ENCODE measurements at regions not wholly inside any gene's neighbourhood (a gene's known extent, or its start where the extent isn't known, plus 50 kb on each side); places are given as distances from the start of the nearest gene placed in this dataset.

DNA sequence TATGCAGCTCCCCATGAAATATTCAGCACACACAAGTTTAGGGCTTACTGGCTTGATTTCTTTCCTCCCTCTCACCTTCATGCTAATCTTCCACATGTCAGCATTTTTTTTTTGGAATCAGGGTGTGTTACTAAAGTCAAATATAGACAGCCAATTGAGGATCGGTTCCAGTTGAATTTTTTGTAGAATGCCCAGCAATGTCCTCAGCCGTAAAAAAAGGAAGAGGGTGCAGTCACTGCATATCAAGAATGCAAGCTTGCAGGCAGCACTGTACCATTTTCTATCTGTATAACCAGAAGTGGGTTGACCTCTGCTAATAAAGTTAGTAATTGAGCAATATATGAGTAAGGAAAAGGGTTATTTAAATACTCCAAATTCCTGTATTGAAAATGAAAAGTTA, 51.4 kb upstream of the CHMP2B start:
- ATAC-seq (no peak), DNase-seq (no peak)
- 75% methylated on average over 2 of the region's 2 CpGs for WGBS
- intact Hi-C loops (cut with DNase I): no loop called here
- H3K27me3 ChIP-seq (ENCODE audit: control insufficient read depth, insufficient read depth): no peaks in the 10 kb centered on the region
- H3K4me1 ChIP-seq (ENCODE audit: control insufficient read depth, insufficient read depth, low read length): no peaks in the 10 kb centered on the region
- H3K27ac ChIP-seq (ENCODE audit: low read length): no peak overlapping the region
- H3K9me3 ChIP-seq (ENCODE audit: control insufficient read depth, low read length): no peaks in the 10 kb centered on the region
- no peak overlapping the region for H3K4me3 ChIP-seq (ENCODE audit: low read length)

DNA sequence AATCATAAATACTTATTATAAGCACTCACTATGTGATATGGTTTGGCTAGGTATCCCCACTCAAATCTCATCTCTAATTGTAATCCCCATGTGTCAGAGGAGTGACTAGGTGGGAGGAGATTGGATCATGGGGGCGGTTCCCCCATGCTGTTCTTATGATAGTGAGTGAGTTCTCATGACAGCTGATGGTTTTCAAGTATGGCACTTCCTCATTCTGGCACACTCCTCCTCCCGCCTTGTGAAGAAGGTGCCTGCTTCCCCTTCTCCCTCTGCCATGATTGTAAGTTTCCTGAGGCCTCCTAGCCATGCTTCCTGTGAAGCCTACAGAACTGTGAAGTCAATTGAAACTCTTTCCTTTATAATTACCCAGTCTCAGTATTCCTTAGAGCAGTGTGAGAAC, 53.3 kb upstream of the CHMP2B start:
- no peak overlapping the region for H3K4me3 ChIP-seq (ENCODE audit: low read length)
- H3K27me3 ChIP-seq (ENCODE audit: control insufficient read depth, insufficient read depth): no peaks in the 10 kb centered on the region
- H3K27ac ChIP-seq (ENCODE audit: low read length): no peak overlapping the region
- WGBS: 73% methylated on average over 2 of the region's 2 CpGs
- H3K4me1 ChIP-seq (ENCODE audit: control insufficient read depth, insufficient read depth, low read length): no peaks in the 10 kb centered on the region
- H3K9me3 ChIP-seq (ENCODE audit: control insufficient read depth, low read length): no peaks in the 10 kb centered on the region
- intact Hi-C loops (cut with DNase I): no loop called here
- DNase-seq (no peak), ATAC-seq (no peak)

DNA sequence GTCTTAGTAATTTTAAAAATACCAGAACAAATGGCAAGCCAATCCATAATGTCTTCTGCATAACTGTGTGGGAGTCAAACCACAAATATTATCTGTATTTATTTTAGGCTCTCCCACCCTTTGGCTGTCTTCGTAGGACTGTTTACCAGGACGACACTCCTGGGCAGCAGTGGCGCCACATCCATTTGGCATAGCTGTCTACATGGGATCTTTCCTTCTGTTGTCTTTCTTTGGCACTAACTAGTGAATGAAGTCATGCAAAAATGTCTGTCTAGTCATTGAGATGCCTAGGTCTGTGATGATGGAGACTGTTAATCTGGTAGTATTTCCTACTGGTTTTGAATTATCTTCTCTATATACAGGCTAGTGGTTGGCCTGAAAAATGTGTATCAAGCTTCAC, 54.0 kb upstream of the CHMP2B start:
- Histone ChIP-seq H3K4me1 (ENCODE audit: control insufficient read depth, insufficient read depth, low read length) (no peaks in the 10 kb centered on the region), H3K27me3 (ENCODE audit: control insufficient read depth, insufficient read depth) (no peaks in the 10 kb centered on the region), H3K9me3 (ENCODE audit: control insufficient read depth, low read length) (no peaks in the 10 kb centered on the region), H3K4me3 (ENCODE audit: low read length) (no peak overlapping the region), H3K27ac (ENCODE audit: low read length) (no peak overlapping the region)
- DNase-seq (no peak), ATAC-seq (no peak)
- WGBS: 68% methylated on average over 3 of the region's 3 CpGs
- intact Hi-C loops (cut with DNase I): no loop called here

DNA sequence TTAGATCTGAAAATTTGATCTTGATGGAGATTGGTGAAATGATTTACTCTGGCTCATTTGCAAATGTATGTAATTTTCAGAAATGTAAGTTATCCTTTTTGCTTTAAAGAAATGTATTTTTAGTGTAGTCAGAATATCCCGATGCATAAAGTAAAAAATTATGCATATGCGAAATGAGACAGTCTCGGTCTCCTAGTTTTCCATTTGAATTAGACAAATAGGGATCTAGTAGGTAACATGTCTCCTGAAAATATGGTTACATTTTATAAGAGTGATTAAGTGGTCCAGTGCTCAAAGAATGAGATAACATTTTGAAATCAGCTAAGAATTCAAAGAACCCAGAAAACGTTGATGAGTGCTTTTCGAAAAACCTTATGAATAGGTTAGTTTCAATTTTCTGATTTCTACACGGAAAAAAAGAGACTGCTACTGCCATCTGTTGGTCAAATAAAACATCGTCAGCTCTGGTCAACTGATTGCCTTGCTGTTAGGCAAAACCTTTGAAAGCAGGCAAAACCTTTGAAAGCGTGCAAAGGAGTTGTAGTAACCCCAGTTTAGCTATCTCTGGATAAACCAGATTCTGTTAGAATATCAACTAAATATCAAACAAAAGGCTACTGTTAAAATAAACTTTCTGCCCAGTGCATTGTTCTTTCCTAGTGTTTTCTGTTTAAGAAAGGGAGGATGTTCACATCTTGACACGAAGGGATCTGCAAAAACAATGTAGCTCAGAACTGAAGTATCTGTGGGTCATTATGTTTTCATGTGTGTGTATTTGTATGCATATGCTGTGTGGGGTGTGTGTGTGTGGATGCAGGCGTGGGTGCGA, 59.3 kb upstream of the CHMP2B start:
- 41% methylated on average over 11 of the region's 11 CpGs for WGBS
- H3K9me3 ChIP-seq (ENCODE audit: control insufficient read depth, low read length): no peaks in the 10 kb centered on the region
- intact Hi-C loops (cut with DNase I): loop anchor here (5.0 to 10.0 kb wide), 3 partner anchors 391 to 396 kb away; no protein-coding TSS in a partner anchor
- no peaks in the 10 kb centered on the region for H3K4me1 ChIP-seq (ENCODE audit: control insufficient read depth, insufficient read depth, low read length)
- DNase-seq: no peak
- H3K27ac ChIP-seq (ENCODE audit: low read length): no peak overlapping the region
- H3K27me3 ChIP-seq (ENCODE audit: control insufficient read depth, insufficient read depth): no peaks in the 10 kb centered on the region
- H3K4me3 ChIP-seq (ENCODE audit: low read length): peak overlapping the region; percentile 48
- ATAC-seq: no peak

DNA sequence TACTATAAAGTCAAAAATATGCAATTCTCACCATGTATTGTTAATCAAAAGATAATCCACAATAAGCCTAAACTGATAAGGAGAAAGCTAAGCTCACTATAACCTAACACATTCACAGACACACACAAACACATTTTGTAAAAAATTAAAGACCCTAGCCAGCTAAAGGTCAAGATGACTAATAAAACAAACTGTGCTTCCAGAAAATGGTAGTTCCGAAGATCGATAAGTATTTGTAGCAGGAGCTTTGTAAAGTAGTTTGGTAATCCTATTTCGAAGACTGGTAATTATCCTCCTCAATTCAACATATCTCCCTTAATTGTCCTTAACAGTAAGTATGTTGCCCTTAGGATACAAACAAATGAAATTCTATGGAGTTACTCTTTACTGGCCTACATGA, 62.9 kb upstream of the CHMP2B start:
- ATAC-seq: no peak
- DNase-seq: no peak
- Histone ChIP-seq H3K4me1 (ENCODE audit: control insufficient read depth, insufficient read depth, low read length) (no peaks in the 10 kb centered on the region), H3K4me3 (ENCODE audit: low read length) (no peak overlapping the region), H3K9me3 (ENCODE audit: control insufficient read depth, low read length) (no peaks in the 10 kb centered on the region), H3K27ac (ENCODE audit: low read length) (no peak overlapping the region), H3K27me3 (ENCODE audit: control insufficient read depth, insufficient read depth) (no peaks in the 10 kb centered on the region)
- intact Hi-C loops (cut with DNase I): loop anchor here in 1 of 4 donors (10.0 kb wide), 1 partner anchor 389 kb away; no protein-coding TSS in a partner anchor
- 93% methylated on average over 3 of the region's 3 CpGs for WGBS

DNA sequence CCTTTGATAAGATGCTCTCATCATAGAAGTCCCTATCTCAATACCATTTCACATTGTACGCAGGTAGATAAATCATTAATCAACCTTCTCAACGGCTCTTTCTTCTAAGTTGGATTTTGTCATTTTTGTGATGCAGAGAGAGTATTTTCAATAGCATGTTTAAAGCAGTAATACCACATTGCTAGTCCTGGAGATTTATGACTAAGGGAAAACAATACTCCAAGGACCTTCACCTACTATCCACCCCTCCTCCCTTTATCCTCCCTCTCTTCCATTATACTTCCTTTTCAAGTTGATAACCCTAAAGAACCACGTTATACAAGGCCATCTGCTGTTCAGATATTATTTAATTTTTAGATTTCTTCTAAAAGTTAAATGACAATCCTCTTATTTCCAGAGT, 65.3 kb upstream of the CHMP2B start:
- 72% methylated on average over 3 of the region's 3 CpGs for WGBS
- H3K4me3 ChIP-seq (ENCODE audit: low read length): no peak overlapping the region
- intact Hi-C loops (cut with DNase I): loop anchor here in 1 of 4 donors (10.0 kb wide), 1 partner anchor 387 kb away; no protein-coding TSS in a partner anchor
- DNase-seq: no peak
- H3K4me1 ChIP-seq (ENCODE audit: control insufficient read depth, insufficient read depth, low read length): no peaks in the 10 kb centered on the region
- H3K27ac ChIP-seq (ENCODE audit: low read length): no peak overlapping the region
- H3K27me3 ChIP-seq (ENCODE audit: control insufficient read depth, insufficient read depth): no peaks in the 10 kb centered on the region
- ATAC-seq: no peak
- H3K9me3 ChIP-seq (ENCODE audit: control insufficient read depth, low read length): no peaks in the 10 kb centered on the region

DNA sequence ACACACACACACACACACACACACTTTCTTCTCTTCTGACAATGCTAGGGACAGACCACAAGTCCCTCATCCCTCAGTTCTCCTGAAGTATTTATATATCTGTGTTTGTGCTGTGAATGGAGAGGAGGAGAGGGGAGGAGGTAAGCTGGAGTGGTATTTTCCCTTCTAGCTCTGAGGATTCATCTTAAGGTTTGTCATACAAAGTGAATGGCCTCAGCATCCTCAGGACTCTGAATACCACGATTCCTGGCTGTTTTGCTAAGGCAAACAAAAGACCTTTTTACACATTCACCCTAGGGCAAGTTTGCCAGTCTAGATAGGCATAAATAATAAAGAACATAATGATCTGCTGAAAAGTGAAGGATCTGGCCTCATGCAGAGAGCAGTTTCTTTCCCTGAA, 65.7 kb upstream of the CHMP2B start:
- no peak overlapping the region for H3K4me3 ChIP-seq (ENCODE audit: low read length)
- DNase-seq (no peak), ATAC-seq (no peak)
- intact Hi-C loops (cut with DNase I): loop anchor here in 1 of 4 donors (10.0 kb wide), 1 partner anchor 387 kb away; no protein-coding TSS in a partner anchor
- no peak overlapping the region for H3K27ac ChIP-seq (ENCODE audit: low read length)
- H3K9me3 ChIP-seq (ENCODE audit: control insufficient read depth, low read length): no peaks in the 10 kb centered on the region
- WGBS: 43% methylated on average over 1 of the region's 1 CpG
- H3K4me1 ChIP-seq (ENCODE audit: control insufficient read depth, insufficient read depth, low read length): no peaks in the 10 kb centered on the region
- no peaks in the 10 kb centered on the region for H3K27me3 ChIP-seq (ENCODE audit: control insufficient read depth, insufficient read depth)

DNA sequence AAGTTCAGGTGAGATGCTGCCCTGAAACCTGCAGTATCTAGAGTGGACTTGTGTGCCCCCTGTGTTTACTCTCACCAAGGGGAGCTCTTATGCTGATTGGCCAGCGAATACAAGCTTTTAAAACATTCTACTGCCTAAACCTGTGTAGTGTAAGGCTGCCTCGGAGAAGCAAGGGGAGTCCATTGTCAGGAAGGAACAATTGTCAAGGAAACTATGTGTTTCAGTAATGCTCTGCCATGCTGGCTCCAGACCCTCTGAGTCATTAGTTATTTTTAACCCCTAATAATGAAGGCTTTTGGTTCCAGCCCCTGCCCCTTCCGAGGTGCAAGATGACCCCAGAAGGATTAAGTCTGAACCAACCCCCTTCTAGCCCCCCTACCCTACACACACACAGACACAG, 66.1 kb upstream of the CHMP2B start:
- no peak overlapping the region for H3K27ac ChIP-seq (ENCODE audit: low read length)
- DNase-seq (no peak), ATAC-seq (no peak)
- WGBS: 51% methylated on average over 3 of the region's 3 CpGs
- H3K4me3 ChIP-seq (ENCODE audit: low read length): no peak overlapping the region
- no peaks in the 10 kb centered on the region for H3K4me1 ChIP-seq (ENCODE audit: control insufficient read depth, insufficient read depth, low read length)
- intact Hi-C loops (cut with DNase I): loop anchor here in 1 of 4 donors (10.0 kb wide), 1 partner anchor 386 kb away; no protein-coding TSS in a partner anchor
- no peaks in the 10 kb centered on the region for H3K9me3 ChIP-seq (ENCODE audit: control insufficient read depth, low read length)
- H3K27me3 ChIP-seq (ENCODE audit: control insufficient read depth, insufficient read depth): no peaks in the 10 kb centered on the region

DNA sequence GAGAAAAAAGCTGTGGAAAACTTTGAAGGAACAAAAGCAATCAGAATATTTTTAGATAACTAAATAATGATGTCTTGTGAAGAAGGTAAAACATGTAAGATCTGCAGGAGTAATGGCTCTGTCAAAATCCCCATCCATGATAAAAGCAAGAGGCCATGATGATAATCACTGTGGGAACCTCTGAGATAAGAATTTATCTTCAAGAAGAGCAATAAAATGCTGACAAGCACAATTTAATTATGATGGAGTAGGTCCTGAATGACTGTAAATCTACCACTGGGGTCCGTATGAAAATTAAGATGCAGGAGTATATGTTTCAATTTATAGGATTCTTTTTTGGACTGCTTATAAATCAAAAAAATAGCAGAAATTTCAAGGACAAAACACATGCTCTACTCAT, 68.3 kb upstream of the CHMP2B start:
- intact Hi-C loops (cut with DNase I): no loop called here
- no peak for ATAC-seq
- no peaks in the 10 kb centered on the region for H3K27me3 ChIP-seq (ENCODE audit: control insufficient read depth, insufficient read depth)
- DNase-seq: no peak
- 39% methylated on average over 1 of the region's 1 CpG for WGBS
- no peak overlapping the region for H3K4me3 ChIP-seq (ENCODE audit: low read length)
- H3K27ac ChIP-seq (ENCODE audit: low read length): no peak overlapping the region
- no peaks in the 10 kb centered on the region for H3K4me1 ChIP-seq (ENCODE audit: control insufficient read depth, insufficient read depth, low read length)
- no peaks in the 10 kb centered on the region for H3K9me3 ChIP-seq (ENCODE audit: control insufficient read depth, low read length)

DNA sequence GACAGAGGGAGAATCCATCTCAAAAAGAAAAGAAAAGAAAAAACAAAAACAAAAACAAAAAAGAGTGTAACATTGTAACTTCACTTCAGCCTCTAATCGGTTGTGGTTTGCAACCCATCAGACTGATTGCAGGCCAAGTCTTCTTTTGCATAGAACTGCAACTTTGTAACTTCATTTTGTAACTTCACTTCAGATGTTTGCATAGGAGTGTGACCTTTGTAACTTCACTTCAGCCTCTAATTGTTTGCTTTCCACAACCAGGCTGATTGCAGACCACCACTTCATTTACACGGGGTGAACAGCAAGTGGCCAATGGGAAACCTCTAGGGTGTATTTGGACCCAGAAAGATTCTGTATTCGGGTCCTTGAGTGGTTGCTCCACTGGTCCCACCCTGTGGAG, 79.1 kb upstream of the CHMP2B start:
- H3K27me3 ChIP-seq (ENCODE audit: control insufficient read depth, insufficient read depth): no peaks in the 10 kb centered on the region
- no peak overlapping the region for H3K27ac ChIP-seq (ENCODE audit: low read length)
- WGBS: 80% methylated on average over 3 of the region's 3 CpGs
- H3K4me3 ChIP-seq (ENCODE audit: low read length): no peak overlapping the region
- ATAC-seq (no peak), DNase-seq (no peak)
- H3K4me1 ChIP-seq (ENCODE audit: control insufficient read depth, insufficient read depth, low read length): no peaks in the 10 kb centered on the region
- peaks cover 2% of the 10 kb centered on the region for H3K9me3 ChIP-seq (ENCODE audit: control insufficient read depth, low read length)
- intact Hi-C loops (cut with DNase I): no loop called here

DNA sequence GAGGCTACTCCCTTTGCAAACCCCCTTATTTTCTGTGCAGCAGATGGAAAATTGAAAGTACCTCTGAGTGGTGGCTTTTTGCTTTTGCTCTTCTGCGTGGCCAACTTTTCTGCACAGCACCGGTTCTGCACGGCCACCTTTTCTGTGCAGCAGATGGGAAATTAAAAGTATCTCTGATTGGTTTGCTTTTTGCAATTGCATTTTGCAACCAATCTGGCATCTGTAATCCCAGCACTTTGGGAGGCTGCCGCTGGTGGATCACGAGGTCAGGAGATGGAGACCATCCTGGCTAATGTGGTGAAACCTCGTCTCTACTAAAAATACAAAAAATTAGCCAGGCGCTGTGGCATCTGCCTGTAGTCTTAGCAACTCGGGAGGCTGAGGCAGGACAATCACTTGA, 79.5 kb upstream of the CHMP2B start:
- Histone ChIP-seq H3K4me3 (ENCODE audit: low read length) (no peak overlapping the region), H3K27me3 (ENCODE audit: control insufficient read depth, insufficient read depth) (no peaks in the 10 kb centered on the region), H3K4me1 (ENCODE audit: control insufficient read depth, insufficient read depth, low read length) (no peaks in the 10 kb centered on the region), H3K9me3 (ENCODE audit: control insufficient read depth, low read length) (peaks cover 2% of the 10 kb centered on the region), H3K27ac (ENCODE audit: low read length) (no peak overlapping the region)
- intact Hi-C loops (cut with DNase I): no loop called here
- WGBS: 89% methylated on average over 8 of the region's 8 CpGs
- DNase-seq (no peak), ATAC-seq (no peak)

Data from right cardiac atrium (tissue), 5 donors.